CD4-positive, alpha-beta T cell (primary cell): ENCODE measurements at regions not wholly inside any gene's neighbourhood (a gene's known extent, or its start where the extent isn't known, plus 50 kb on each side); places are given as distances from the start of the nearest gene placed in this dataset.

ENCODE experiments used
- ATAC-seq: fragments of 200-7000 bp; cut with Tn5 transposase; one replicate; pipeline ENCODE4 v1.10.0; 2022; ENCODE audit warnings: mild to moderate bottlenecking; ENCODE audit not compliant: poor library complexity
- CTCF ChIA-PET: fragments of 350-600 bp; sonication (Branson Sonifier 250); formaldehyde crosslinking; loops from one replicate; lab custom pipeline; 2021; ENCODE audit warnings: antibody characterized with exemption, inconsistent platforms; lab: Charles Lee
- POLR2A ChIA-PET: fragments of 350-600 bp; sonication (Branson Sonifier 250); formaldehyde crosslinking; loops from one replicate; lab custom pipeline; 2021; ENCODE audit warnings: antibody characterized with exemption, inconsistent platforms; lab: Charles Lee
- DNase-seq, 14 experiments: peaks; one replicate each; pipeline ENCODE4 v3.0.0-alpha.2; 2013 to 2020; ENCODE audit warnings: mixed read lengths in 2 of 14
- H3K27ac ChIP-seq, 2 donors: one replicate each; pipeline versions ENCODE4 v1.5.1 to v1.7.0; 2013; ENCODE audit warnings: low read length in 2 of 2, low read depth in 1 of 2, mild to moderate bottlenecking in 1 of 2
- H3K27me3 ChIP-seq, 2 experiments: 1 replicate in 1 of 2; 2 replicates in 1 of 2; pipeline versions ENCODE4 v1.6.1 to v1.7.0; 2013; ENCODE audit warnings: low read length in 2 of 2, control low read depth in 1 of 2, mild to moderate bottlenecking in 1 of 2, moderate library complexity in 1 of 2; ENCODE audit not compliant: insufficient read depth in 2 of 2, control insufficient read depth in 1 of 2
- H3K36me3 ChIP-seq: one replicate; pipeline ENCODE4 v1.6.1; 2013; ENCODE audit warnings: low read length, control low read depth; ENCODE audit not compliant: insufficient read depth
- H3K4me1 ChIP-seq: one replicate; pipeline ENCODE4 v1.6.1; 2013; ENCODE audit warnings: low read length, control low read depth; ENCODE audit not compliant: insufficient read depth
- H3K4me3 ChIP-seq: one replicate; pipeline ENCODE4 v1.5.1; 2013; ENCODE audit warnings: mild to moderate bottlenecking, low read length, moderate library complexity
- H3K9me3 ChIP-seq, 2 experiments: 1 replicate in 1 of 2; 2 replicates in 1 of 2; pipeline versions ENCODE4 v1.6.1 to v1.7.0; 2013; ENCODE audit warnings: low read length in 2 of 2, mild to moderate bottlenecking in 2 of 2, control low read depth in 1 of 2, moderate library complexity in 1 of 2; ENCODE audit not compliant: control insufficient read depth in 1 of 2, insufficient read depth in 1 of 2
- H3K27ac Mint-ChIP-seq: one replicate; pipeline ENCODE4 v1.8.0; 2020; ENCODE audit warnings: mixed read lengths
- H3K27me3 Mint-ChIP-seq: one replicate; pipeline ENCODE4 v1.8.0; 2021; ENCODE audit warnings: mixed read lengths
- H3K36me3 Mint-ChIP-seq: one replicate; pipeline ENCODE4 v1.8.0; 2021; ENCODE audit warnings: low read depth, mixed read lengths
- H3K4me1 Mint-ChIP-seq: one replicate; pipeline ENCODE4 v1.8.0; 2021; ENCODE audit warnings: low read depth, mixed read lengths
- H3K4me3 Mint-ChIP-seq: one replicate; pipeline ENCODE4 v1.8.0; 2020; ENCODE audit warnings: mild to moderate bottlenecking, mixed read lengths
- H3K9me3 Mint-ChIP-seq: one replicate; pipeline ENCODE4 v1.8.0; 2020; ENCODE audit warnings: mixed read lengths
- CTCF ChIP-seq: fragments of 200-600 bp; IDR thresholded peaks from one replicate; pipeline ENCODE4 v1.8.0; 2022; ENCODE audit warnings: antibody characterized with exemption, mild to moderate bottlenecking
- intact Hi-C, 2 experiments: fragments of 100-400 bp; cut with DNase I in 1 of 2; cut with micrococcal nuclease in 1 of 2; formaldehyde crosslinking; loops; one replicate each; pipeline versions ENCODE4 v1.15.1 to v1.9.0; 2023 to 2025; cut with DNase I, micrococcal nuclease

DNA sequence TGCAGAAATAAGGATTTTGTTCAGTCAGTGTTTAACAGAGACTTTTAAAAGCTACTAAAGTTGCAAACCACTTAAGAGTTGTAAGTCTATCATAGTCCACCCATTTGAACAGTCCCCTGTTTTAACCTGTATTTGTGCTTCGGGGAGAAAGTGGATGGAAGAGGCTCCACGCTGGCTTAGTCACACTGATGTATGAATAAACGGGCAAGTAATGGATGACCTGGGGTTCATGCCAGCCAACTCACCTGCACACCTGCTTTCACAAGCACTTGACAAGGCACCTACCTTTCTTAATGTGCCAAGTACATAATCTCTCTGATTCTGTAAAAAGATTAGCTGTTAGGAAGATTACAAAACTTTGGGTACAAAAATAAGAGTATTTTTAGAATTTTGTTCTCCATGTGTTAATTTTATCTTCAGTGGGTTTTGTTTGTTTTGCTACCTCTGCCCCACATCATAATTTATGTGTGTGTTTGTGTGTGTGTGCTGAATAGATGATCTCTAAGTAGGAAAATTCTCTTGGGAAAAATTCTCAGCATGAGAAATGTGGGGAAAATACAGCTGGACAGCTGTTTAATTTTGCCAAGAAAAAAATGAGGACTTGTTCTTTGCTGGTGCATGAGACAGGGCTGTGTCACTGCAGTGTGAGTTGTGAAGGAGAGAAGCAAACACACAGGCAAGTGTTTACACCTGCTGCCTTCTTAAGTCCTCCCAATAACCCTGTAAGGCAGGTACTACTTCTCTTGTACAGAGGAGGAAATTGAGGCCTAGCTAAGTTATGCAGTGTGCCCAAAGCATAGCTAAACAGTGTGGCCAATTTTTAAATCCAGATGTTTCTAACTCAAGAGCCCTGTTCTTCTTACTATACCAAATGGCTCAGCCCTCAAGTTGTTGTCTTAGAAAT lies 181.2 kb upstream of the IL12A start:
- POLR2A ChIA-PET = no interaction called here

DNA sequence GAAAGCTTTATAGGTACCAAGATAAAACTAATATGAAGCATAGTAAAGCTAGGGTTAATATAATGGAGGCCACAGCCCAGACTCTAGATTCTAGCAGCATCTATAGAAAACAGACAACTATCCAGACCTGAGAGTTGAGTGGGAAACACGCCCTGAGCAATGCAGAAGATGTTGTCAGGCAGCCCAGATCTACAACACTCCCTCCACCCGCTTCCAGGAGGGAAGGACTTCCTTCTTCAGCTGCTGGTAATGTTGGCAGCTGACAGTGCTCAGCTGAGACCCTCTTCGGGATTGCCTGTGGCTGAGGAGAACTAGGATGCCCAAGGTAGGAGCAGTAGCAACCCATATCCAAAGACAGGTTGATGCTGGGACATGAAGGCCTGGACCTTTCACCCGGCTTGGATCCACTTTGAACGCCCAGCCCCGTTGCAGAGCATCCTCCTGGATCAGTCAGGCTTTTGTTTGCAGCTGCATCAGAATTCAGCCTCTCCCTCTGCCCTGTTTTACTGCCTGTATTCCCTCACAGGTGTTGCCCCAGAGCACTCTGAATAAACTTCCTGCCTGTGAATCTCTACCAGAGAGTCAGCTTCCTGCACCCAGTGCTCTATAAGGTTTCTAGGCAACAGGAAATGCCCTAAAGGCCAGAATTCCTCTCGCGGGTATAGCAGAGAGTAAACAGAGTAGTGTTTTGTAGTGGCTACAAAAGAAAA lies 174.7 kb upstream of the IL12A start:
- Histone ChIP-seq H3K27ac (no peak overlapping the region), H3K4me3 (no peak overlapping the region), H3K27me3 (no peaks in the 10 kb centered on the region), H3K9me3 (no peaks in the 10 kb centered on the region), H3K36me3 (no peaks in the 10 kb centered on the region), H3K4me1 (no peaks in the 10 kb centered on the region)
- peaks cover 5% of the 10 kb centered on the region for H3K27me3 Mint-ChIP-seq
- no peak overlapping the region for H3K4me3 Mint-ChIP-seq
- no peak for TF ChIP-seq CTCF
- DNase-seq = no peak
- CTCF ChIA-PET = no interaction called here
- no peaks in the 10 kb centered on the region for H3K36me3 Mint-ChIP-seq
- ATAC-seq = no peak
- no peaks in the 10 kb centered on the region for H3K4me1 Mint-ChIP-seq
- POLR2A ChIA-PET = no interaction called here
- no peaks in the 10 kb centered on the region for H3K9me3 Mint-ChIP-seq
- no peak overlapping the region for H3K27ac Mint-ChIP-seq
- intact Hi-C loops = no loop called here

More for the DNA sequence above, 181.2 kb upstream of the IL12A start:
- Histone ChIP-seq H3K9me3 (no peaks in the 10 kb centered on the region), H3K27me3 (no peaks in the 10 kb centered on the region), H3K4me1 (no peaks in the 10 kb centered on the region), H3K36me3 (no peaks in the 10 kb centered on the region), H3K27ac (no peak overlapping the region), H3K4me3 (no peak overlapping the region)
- Mint-ChIP-seq H3K27me3 (peaks cover 5% of the 10 kb centered on the region), H3K36me3 (no peaks in the 10 kb centered on the region), H3K27ac (no peak overlapping the region), H3K9me3 (no peaks in the 10 kb centered on the region), H3K4me3 (no peak overlapping the region), H3K4me1 (no peaks in the 10 kb centered on the region)
- CTCF ChIA-PET = no interaction called here
- TF ChIP-seq CTCF = no peak
- ATAC-seq (no peak), DNase-seq (no peak)
- intact Hi-C loops = no loop called here

DNA sequence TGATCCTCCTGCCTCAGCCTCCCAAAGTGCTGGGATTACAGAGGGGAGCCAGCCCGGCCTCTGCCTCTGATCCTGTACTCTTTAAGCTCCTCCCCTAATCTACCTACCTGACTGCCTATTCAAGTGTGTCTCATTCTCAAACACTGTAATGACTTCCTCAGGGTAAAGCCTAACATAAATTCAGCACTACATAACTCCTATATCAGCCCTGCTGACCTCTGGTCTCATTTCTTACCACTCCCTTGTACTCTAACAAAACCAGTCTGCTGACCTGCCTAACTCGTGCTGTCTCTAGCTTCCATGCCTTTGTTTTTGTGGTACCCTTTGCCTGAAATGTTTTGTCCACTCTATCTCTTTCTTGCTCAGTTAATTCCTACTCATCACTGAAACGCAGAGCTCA lies 172.1 kb upstream of the IL12A start:
- Mint-ChIP-seq H3K9me3 (no peaks in the 10 kb centered on the region), H3K27me3 (no peaks in the 10 kb centered on the region), H3K4me3 (no peak overlapping the region), H3K27ac (no peak overlapping the region), H3K36me3 (no peaks in the 10 kb centered on the region), H3K4me1 (no peaks in the 10 kb centered on the region)
- H3K9me3 ChIP-seq = no peaks in the 10 kb centered on the region
- ATAC-seq (no peak), DNase-seq (no peak)
- TF ChIP-seq CTCF = no peak
- CTCF ChIA-PET = no interaction called here
- H3K4me3 ChIP-seq = no peak overlapping the region
- no peak overlapping the region for H3K27ac ChIP-seq
- H3K36me3 ChIP-seq = no peaks in the 10 kb centered on the region
- intact Hi-C loops = no loop called here
- no peaks in the 10 kb centered on the region for H3K4me1 ChIP-seq
- no peaks in the 10 kb centered on the region for H3K27me3 ChIP-seq
- POLR2A ChIA-PET = no interaction called here
